HepG2 (cell line): ENCODE measurements at regions not wholly inside any gene's neighbourhood (a gene's known extent, or its start where the extent isn't known, plus 50 kb on each side); places are given as distances from the start of the nearest gene placed in this dataset.

ENCODE experiments used
- ATAC-seq: fragments of 200-7000 bp; cut with Tn5 transposase; 3 replicates; pipeline ENCODE4 v1.9.1; 2020; ENCODE audit warnings: mild to moderate bottlenecking, moderate library complexity
- BruUV-seq: library from RNA; stranded (reverse); fragments of 400-500 nt; replicated peaks from 2 replicates; lab custom pipeline; 2021; lab: Mats Ljungman, UMichigan
- CTCF ChIA-PET: fragments of 300-600 bp; formaldehyde crosslinking; extraction: SDS; loops from one replicate; lab custom pipeline; 2021; ENCODE audit warnings: low total read pairs, inconsistent platforms, low intra/inter-chr PET ratio; lab: Yijun Ruan, JAX
- POLR2A ChIA-PET: fragments of 350-600 bp; sonication (Branson Sonifier 250); formaldehyde crosslinking; loops from one replicate; lab custom pipeline; 2020; ENCODE audit warnings: antibody characterized with exemption, inconsistent platforms; lab: Yijun Ruan, JAX
- DNase-seq: peaks from one replicate; pipeline ENCODE4 v3.0.0-alpha.2; 2015; ENCODE audit warnings: low spot score
- FAIRE-seq: peaks from 3 replicates; lab custom pipeline; 2011; peaks lifted over from hg19 to GRCh38; lab: Jason Lieb, UNC
- H2AFZ ChIP-seq: one replicate; pipeline ENCODE4 v1.6.1; 2011; ENCODE audit warnings: low read length, inconsistent platforms
- H3K27ac ChIP-seq: fragments of 300-600 bp; 3 replicates; pipeline ENCODE4 v1.8.0; 2011; ENCODE audit warnings: mixed run types, mild to moderate bottlenecking, mixed read lengths, low read length, inconsistent platforms; ENCODE audit not compliant: insufficient read depth; ENCODE audit errors: extremely low read length
- H3K27me3 ChIP-seq, 2 experiments: fragments of 200-600 bp in 1 of 2; 2 replicates in 1 of 2; 3 replicates in 1 of 2; pipeline versions ENCODE4 v1.6.0 to v1.8.0; 2011; ENCODE audit warnings: low read length in 2 of 2, mild to moderate bottlenecking in 2 of 2, moderate library complexity in 2 of 2, inconsistent platforms in 1 of 2; ENCODE audit not compliant: insufficient read depth in 2 of 2, control insufficient read depth in 1 of 2
- H3K36me3 ChIP-seq, 2 experiments: fragments of 200-600 bp in 1 of 2; replicated peaks in 1 of 2; 2 replicates in 1 of 2; 3 replicates in 1 of 2; pipeline versions ENCODE4 v1.5.1 to v1.8.0; 2011; ENCODE audit warnings: low read length in 2 of 2, inconsistent platforms in 1 of 2; ENCODE audit not compliant: insufficient read depth in 2 of 2, control insufficient read depth in 1 of 2
- H3K4me1 ChIP-seq: 2 replicates; pipeline ENCODE4 v1.5.1; 2012; ENCODE audit warnings: low read length, inconsistent platforms; ENCODE audit not compliant: insufficient read depth
- H3K4me2 ChIP-seq: 2 replicates; pipeline ENCODE4 v1.6.0; 2011; ENCODE audit warnings: low read depth, low read length, inconsistent platforms
- H3K4me3 ChIP-seq, 3 experiments: fragments of 200-600 bp in 1 of 3; sonication (generic), shearing (Covaris generic) in 1 of 3; replicated peaks in 1 of 3; 2 replicates each; pipeline ENCODE4 v1.5.1; 2011 to 2016; ENCODE audit warnings: low read length in 3 of 3, inconsistent platforms in 2 of 3, low read depth in 2 of 3, mild to moderate bottlenecking in 2 of 3, control low read depth in 1 of 3, mixed read lengths in 1 of 3; ENCODE audit not compliant: insufficient read depth in 1 of 3
- H3K79me2 ChIP-seq: one replicate; pipeline ENCODE4 v1.6.1; 2011; ENCODE audit warnings: low read length, inconsistent platforms; ENCODE audit not compliant: insufficient read depth
- H3K9ac ChIP-seq: 2 replicates; pipeline ENCODE4 v1.6.0; 2011; ENCODE audit warnings: mild to moderate bottlenecking, low read depth, low read length, inconsistent platforms; ENCODE audit not compliant: insufficient read depth
- H3K9me3 ChIP-seq: 2 replicates; pipeline ENCODE4 v1.5.1; 2012; ENCODE audit warnings: mild to moderate bottlenecking, low read length
- H4K20me1 ChIP-seq: 2 replicates; pipeline ENCODE4 v1.6.0; 2011; ENCODE audit warnings: inconsistent platforms, mild to moderate bottlenecking, low read length, moderate library complexity; ENCODE audit not compliant: insufficient read depth
- AHDC1 ChIP-seq: sonication (generic); formaldehyde crosslinking; IDR thresholded peaks from 2 replicates; pipeline ENCODE4 v1.5.1; 2020; ENCODE audit warnings: mild to moderate bottlenecking, missing genetic modification reagents, borderline replicate concordance
- CREB3 ChIP-seq: sonication (generic); formaldehyde crosslinking; IDR thresholded peaks from 2 replicates; pipeline ENCODE4 v1.5.0; 2020; ENCODE audit warnings: missing genetic modification reagents
- FOXA3 ChIP-seq: IDR thresholded peaks from 2 replicates; pipeline ENCODE4 v1.6.1; 2016; ENCODE audit warnings: missing genetic modification reagents, missing compliant biosample characterization
- MATR3 ChIP-seq: sonication (generic); formaldehyde crosslinking; IDR thresholded peaks from 2 replicates; pipeline ENCODE4 v1.4.0; 2020; ENCODE audit warnings: missing genetic modification reagents
- MBNL3 ChIP-seq: fragments of 250-450 bp; sonication (Bioruptor Pico); conservative IDR thresholded peaks from 2 replicates; pipeline ENCODE4 v1.8.0; 2022; ENCODE audit warnings: mild to moderate bottlenecking, inconsistent platforms
- TRIM24 ChIP-seq: sonication (generic); formaldehyde crosslinking; IDR thresholded peaks from 2 replicates; pipeline ENCODE4 v1.8.0; 2022; ENCODE audit warnings: mild to moderate bottlenecking, missing genetic modification reagents
- USF2 ChIP-seq, 2 experiments: sonication (generic) in 1 of 2; formaldehyde crosslinking in 1 of 2; IDR thresholded peaks; 2 replicates each; pipeline versions ENCODE4 v1.5.1 to v1.6.1; 2011 to 2020; ENCODE audit warnings: borderline replicate concordance in 1 of 2, low read depth in 1 of 2, low read length in 1 of 2, mild to moderate bottlenecking in 1 of 2, missing genetic modification reagents in 1 of 2, moderate library complexity in 1 of 2
- ZNF343 ChIP-seq: sonication (generic); formaldehyde crosslinking; IDR thresholded peaks from 2 replicates; pipeline ENCODE4 v1.4.0; 2020; ENCODE audit warnings: mild to moderate bottlenecking, missing genetic modification reagents
- ZNF513 ChIP-seq: sonication (generic); formaldehyde crosslinking; conservative IDR thresholded peaks from 2 replicates; pipeline ENCODE4 v1.5.0; 2020; ENCODE audit warnings: missing genetic modification reagents
- ZNF562 ChIP-seq: sonication (generic); formaldehyde crosslinking; IDR thresholded peaks from 2 replicates; pipeline ENCODE4 v1.8.0; 2022; ENCODE audit warnings: missing genetic modification reagents, borderline replicate concordance
- ZXDC ChIP-seq: sonication (generic); formaldehyde crosslinking; IDR thresholded peaks from 2 replicates; pipeline ENCODE4 v1.5.0; 2020; ENCODE audit warnings: mild to moderate bottlenecking, missing genetic modification reagents
- WGBS: methylation state at CpG from one replicate; pipeline ENCODE4 v1.1.6; 2017; ENCODE audit warnings: low lambda C conversion rate; 5-methylcytosine and 5-hydroxymethylcytosine counted together
- in situ Hi-C: cut with HindIII; loops from 2 replicates; pipeline ENCODE4 v1.10.0; 2017; ENCODE audit warnings: low pct_unique_long_range_greater_than_20kb; ENCODE audit not compliant: extremely low pct_ligation_motif_present
- intact Hi-C: fragments of 100-400 bp; cut with micrococcal nuclease; formaldehyde crosslinking; loops from one replicate; pipeline ENCODE4 v1.10.0; 2022; ENCODE audit not compliant: unreplicated experiment

GRCh38 chr1:219480011-219480410 is 132.9 kb downstream of the ZC3H11B start:
- Histone ChIP-seq H3K27ac (no peak overlapping the region), H3K9ac (no peak overlapping the region), H3K9me3 (no peaks in the 10 kb centered on the region), H3K36me3 (no peaks in the 10 kb centered on the region), H2AFZ (no peak overlapping the region), H4K20me1 (no peaks in the 10 kb centered on the region), H3K4me2 (no peak overlapping the region), H3K4me1 (no peaks in the 10 kb centered on the region), H3K4me3 (no peak overlapping the region), H3K79me2 (no peaks in the 10 kb centered on the region), H3K27me3 (no peaks in the 10 kb centered on the region; a peak in 1 of 5 replicates)
- CTCF ChIA-PET: no interaction called here
- 65% methylated on average over 10 of the region's 10 CpGs for WGBS
- DNase-seq (no peak), ATAC-seq (no peak), FAIRE-seq (no peak)
- in situ Hi-C loops (no loop called here), intact Hi-C loops (no loop called here)
- POLR2A ChIA-PET: no interaction called here
- no TSS peak for BruUV-seq
- TF ChIP-seq ZXDC: no peak
- TF ChIP-seq USF2 (IDR thresholded peaks at IDR 0.05; ENCODE audit: low read depth, low read length): no peak
- TF ChIP-seq USF2 (CRISPR knock-in tag; IDR thresholded peaks at IDR 0.05; ENCODE audit: borderline replicate concordance): no peak
- TF ChIP-seq ZNF562: no peak
- TF ChIP-seq AHDC1 (CRISPR knock-in tag): no peak
- no peak for TF ChIP-seq CREB3
- TF ChIP-seq TRIM24 (CRISPR knock-in tag): no peak
- no peak for TF ChIP-seq FOXA3 (CRISPR knock-in tag)
- TF ChIP-seq ZNF343 (CRISPR knock-in tag): no peak
- TF ChIP-seq MBNL3 (CRISPR knock-in tag): no peak
- TF ChIP-seq ZNF513 (CRISPR knock-in tag): no peak
- TF ChIP-seq MATR3 (CRISPR knock-in tag): no peak
